SK-N-SH treated with all-trans-retinoic acid at 6 μM for 48 hours (cell line): ENCODE measurements at regions not wholly inside any gene's neighbourhood (a gene's known extent, or its start where the extent isn't known, plus 50 kb on each side); places are given as distances from the start of the nearest gene placed in this dataset.

Experiments
- PATZ1 ChIP-seq: fragments of 250-450 bp; sonication (Bioruptor Pico); IDR thresholded peaks from 2 replicates; pipeline ENCODE4 v1.8.0; 2020; ENCODE audit warnings: mild to moderate bottlenecking, moderate library complexity, borderline replicate concordance
- TCF4 ChIP-seq: fragments of 250-450 bp; sonication (Bioruptor Pico); IDR thresholded peaks from 2 replicates; pipeline ENCODE4 v1.8.0; 2021; ENCODE audit warnings: mild to moderate bottlenecking, moderate library complexity, borderline replicate concordance
- TOX ChIP-seq: fragments of 250-450 bp; sonication (Bioruptor Pico); IDR thresholded peaks from 2 replicates; pipeline ENCODE4 v1.8.0; 2021; ENCODE audit warnings: mild to moderate bottlenecking, moderate library complexity, borderline replicate concordance
- TSHZ2 ChIP-seq: fragments of 250-450 bp; sonication (Bioruptor Pico); IDR thresholded peaks from 2 replicates; pipeline ENCODE4 v1.5.0; 2020; ENCODE audit warnings: mild to moderate bottlenecking, moderate library complexity
- ZFP3 ChIP-seq: fragments of 250-450 bp; sonication (Bioruptor Pico); IDR thresholded peaks from 2 replicates; pipeline ENCODE4 v1.5.0; 2020; ENCODE audit warnings: mild to moderate bottlenecking, moderate library complexity

- TF ChIP-seq PATZ1 (CRISPR knock-in tag), result no peak
- TF ChIP-seq TOX (CRISPR knock-in tag), result no peak
- no peak for TF ChIP-seq TSHZ2 (CRISPR knock-in tag)
- no peak for TF ChIP-seq ZFP3 (CRISPR knock-in tag)
- no peak for TF ChIP-seq TCF4 (CRISPR knock-in tag)
Observed at GRCh38 chr4:72948080-72948479, 121.4 kb downstream of the COX18 start.
